Caco-2 (cell line): ENCODE measurements at regions not wholly inside any gene's neighbourhood (a gene's known extent, or its start where the extent isn't known, plus 50 kb on each side); places are given as distances from the start of the nearest gene placed in this dataset.
"Not testable (repeated sequence)": the region's sequence is repeated elsewhere in the genome, so short reads cannot be mapped to it uniquely, and the experiment has no call there.

ENCODE experiments used
- BruUV-seq: library from RNA; stranded (reverse); fragments of 400-500 nt; replicated peaks from 2 replicates; lab custom pipeline; 2021; lab: Mats Ljungman, UMichigan
- CTCF ChIA-PET: fragments of 300-600 bp; sonication (Branson Sonifier 250); formaldehyde crosslinking; loops from one replicate; lab custom pipeline; 2022; ENCODE audit warnings: antibody characterized with exemption; lab: Charles Lee
- POLR2A ChIA-PET: fragments of 300-600 bp; sonication (Branson Sonifier 250); formaldehyde crosslinking; loops from one replicate; lab custom pipeline; 2022; ENCODE audit warnings: antibody characterized with exemption; lab: Charles Lee
- DNase-seq, 2 experiments: peaks; one replicate each; pipeline versions ENCODE4 v3.0.0 to v3.0.0-alpha.2; 2020 to 2022
- H3K27me3 ChIP-seq: replicated peaks from 2 replicates; pipeline ENCODE4 v1.6.0; 2011; ENCODE audit warnings: low read length; ENCODE audit not compliant: control insufficient read depth, insufficient read depth
- H3K36me3 ChIP-seq: 2 replicates; pipeline ENCODE4 v1.5.1; 2011; ENCODE audit warnings: low read length; ENCODE audit not compliant: control insufficient read depth, insufficient read depth
- H3K4me1 ChIP-seq: fragments of 250-450 bp; sonication (Bioruptor Pico); 2 replicates; pipeline ENCODE4 v1.5.1; 2020; ENCODE audit warnings: mild to moderate bottlenecking
- H3K4me3 ChIP-seq: 2 replicates; pipeline ENCODE4 v1.5.1; 2011; ENCODE audit warnings: low read depth, mild to moderate bottlenecking, control low read depth, low read length
- H3K9me3 ChIP-seq: fragments of 250-450 bp; sonication (Bioruptor Pico); 2 replicates; pipeline ENCODE4 v1.5.1; 2020; ENCODE audit warnings: mild to moderate bottlenecking, moderate library complexity
- H3K27ac Mint-ChIP-seq: one replicate; pipeline ENCODE4 v1.8.0; 2022; ENCODE audit warnings: mixed read lengths; ENCODE audit not compliant: unreplicated experiment
- H3K27me3 Mint-ChIP-seq: one replicate; pipeline ENCODE4 v1.8.0; 2022; ENCODE audit warnings: mixed read lengths; ENCODE audit not compliant: insufficient read depth, unreplicated experiment
- H3K36me3 Mint-ChIP-seq: one replicate; pipeline ENCODE4 v1.8.0; 2022; ENCODE audit warnings: mild to moderate bottlenecking, mixed read lengths; ENCODE audit not compliant: insufficient read depth, unreplicated experiment
- H3K4me1 Mint-ChIP-seq: one replicate; pipeline ENCODE4 v1.8.0; 2022; ENCODE audit warnings: low read depth, mixed read lengths; ENCODE audit not compliant: unreplicated experiment
- H3K4me3 Mint-ChIP-seq: one replicate; pipeline ENCODE4 v1.8.0; 2022; ENCODE audit warnings: mild to moderate bottlenecking, moderate library complexity, mixed read lengths; ENCODE audit not compliant: unreplicated experiment
- H3K9me3 Mint-ChIP-seq: one replicate; pipeline ENCODE4 v1.8.0; 2022; ENCODE audit warnings: mixed read lengths; ENCODE audit not compliant: unreplicated experiment
- CTCF ChIP-seq, 2 experiments: fragments of 200-600 bp in 1 of 2; IDR thresholded peaks; 1 replicate in 1 of 2; 2 replicates in 1 of 2; pipeline versions ENCODE4 v1.5.1 to v1.8.0; 2011 to 2022; ENCODE audit warnings: antibody characterized with exemption in 1 of 2, control low read depth in 1 of 2, inconsistent platforms in 1 of 2, low read depth in 1 of 2, low read length in 1 of 2, mild to moderate bottlenecking in 1 of 2, moderate library complexity in 1 of 2; ENCODE audit not compliant: insufficient read depth in 1 of 2, severe bottlenecking in 1 of 2, unreplicated experiment in 1 of 2
- intact Hi-C: fragments of 100-400 bp; cut with micrococcal nuclease; formaldehyde crosslinking; loops from one replicate; pipeline ENCODE4 v1.10.0; 2022; ENCODE audit not compliant: unreplicated experiment

GRCh38 chr5:86709157-86709881 lies 91.6 kb downstream of the COX7C start:
- Histone ChIP-seq H3K4me1 (no peaks in the 10 kb centered on the region), H3K36me3 (no peaks in the 10 kb centered on the region), H3K4me3 (no peak overlapping the region), H3K27me3 (no peaks in the 10 kb centered on the region), H3K9me3 (no peaks in the 10 kb centered on the region)
- DNase-seq, result no peak
- no TSS peak for BruUV-seq
- H3K9me3 Mint-ChIP-seq, result no peaks in the 10 kb centered on the region
- no peak overlapping the region for H3K27ac Mint-ChIP-seq
- POLR2A ChIA-PET, result no interaction called here
- no peaks in the 10 kb centered on the region for H3K36me3 Mint-ChIP-seq
- H3K4me1 Mint-ChIP-seq, result no peaks in the 10 kb centered on the region
- CTCF ChIA-PET, result no interaction called here
- H3K4me3 Mint-ChIP-seq, result no peak overlapping the region
- TF ChIP-seq CTCF (IDR thresholded peaks at IDR 0.05; ENCODE audit: insufficient read depth in 1 of 2, low read depth in 1 of 2, low read length in 1 of 2, severe bottlenecking in 1 of 2, unreplicated experiment in 1 of 2), result no peak
- intact Hi-C loops, result no loop called here
- no peaks in the 10 kb centered on the region for H3K27me3 Mint-ChIP-seq

DNA sequence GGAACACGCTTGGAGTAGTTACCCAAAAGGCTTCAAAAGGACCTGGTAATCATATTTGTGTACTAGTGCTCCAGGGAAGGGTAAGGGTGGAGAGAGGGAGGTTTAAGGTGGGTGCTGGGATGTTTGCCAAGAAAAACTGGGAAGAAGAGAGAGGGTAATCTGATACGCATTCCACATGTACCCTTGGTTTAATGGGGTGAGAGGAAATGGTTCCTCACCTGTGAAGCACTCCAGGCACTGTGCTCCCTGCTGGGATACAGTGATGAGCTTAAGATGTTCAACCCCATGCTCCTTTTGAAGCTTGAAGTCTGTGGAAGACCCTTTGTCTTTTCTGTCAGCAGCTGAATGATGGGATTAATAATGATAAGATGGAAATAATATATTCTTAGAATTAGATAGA lies 98.4 kb downstream of the COX7C start:
- no peaks in the 10 kb centered on the region for H3K9me3 ChIP-seq
- no peaks in the 10 kb centered on the region for H3K36me3 Mint-ChIP-seq
- intact Hi-C loops, result no loop called here
- POLR2A ChIA-PET, result no interaction called here
- no peak overlapping the region for H3K27ac Mint-ChIP-seq
- no peaks in the 10 kb centered on the region for H3K4me1 ChIP-seq
- no peaks in the 10 kb centered on the region for H3K9me3 Mint-ChIP-seq
- no peak for DNase-seq
- no peak for TF ChIP-seq CTCF (IDR thresholded peaks at IDR 0.05; ENCODE audit: insufficient read depth in 1 of 2, low read depth in 1 of 2, low read length in 1 of 2, severe bottlenecking in 1 of 2, unreplicated experiment in 1 of 2)
- H3K4me1 Mint-ChIP-seq, result no peaks in the 10 kb centered on the region
- no peak overlapping the region for H3K4me3 ChIP-seq
- CTCF ChIA-PET, result no interaction called here
- no peak overlapping the region for H3K4me3 Mint-ChIP-seq
- H3K27me3 Mint-ChIP-seq, result peaks cover 7% of the 10 kb centered on the region
- H3K27me3 ChIP-seq, result no peaks in the 10 kb centered on the region
- H3K36me3 ChIP-seq, result no peaks in the 10 kb centered on the region
- BruUV-seq, result no TSS peak

- H3K36me3 Mint-ChIP-seq, BruUV-seq, H3K27ac Mint-ChIP-seq, DNase-seq, H3K4me1 Mint-ChIP-seq, H3K36me3 ChIP-seq, H3K27me3 Mint-ChIP-seq, intact Hi-C loops, H3K4me1 ChIP-seq, H3K4me3 Mint-ChIP-seq, H3K4me3 ChIP-seq, POLR2A ChIA-PET, H3K9me3 Mint-ChIP-seq, H3K9me3 ChIP-seq, H3K27me3 ChIP-seq, CTCF ChIA-PET: not testable (repeated sequence)
Observed at GRCh38 chr5:86731319-86732117, 113.8 kb downstream of the COX7C start.
